ENCODE measurements at regions not wholly inside any gene's neighbourhood (a gene's known extent, or its start where the extent isn't known, plus 50 kb on each side); places are given as distances from the start of the nearest gene placed in this dataset.

- TF ChIP-seq CTCF (optimal IDR thresholded peaks at IDR 0.05 in 1 of 3, IDR thresholded peaks at IDR 0.05 in 1 of 3, conservative IDR thresholded peaks at IDR 0.05 in 1 of 3; ENCODE audit: extremely low read depth in 1 of 3, insufficient read depth in 2 of 3, low read length in 3 of 3) (no peak), EZH2 (IDR thresholded peaks at IDR 0.05; ENCODE audit: low read length) (no peak)
Measured at GRCh38 chr14:36420149-36420687, 99.8 kb upstream of the MBIP start.

All from keratinocyte (primary cell).